ENCODE measurements at regions not wholly inside any gene's neighbourhood (a gene's known extent, or its start where the extent isn't known, plus 50 kb on each side); places are given as distances from the start of the nearest gene placed in this dataset.
A peak's percentile ranks its signal among the peaks of the same experiment; 100 is the strongest.
"Not testable (repeated sequence)": the region's sequence is repeated elsewhere in the genome, so short reads cannot be mapped to it uniquely, and the experiment has no call there.

DNA sequence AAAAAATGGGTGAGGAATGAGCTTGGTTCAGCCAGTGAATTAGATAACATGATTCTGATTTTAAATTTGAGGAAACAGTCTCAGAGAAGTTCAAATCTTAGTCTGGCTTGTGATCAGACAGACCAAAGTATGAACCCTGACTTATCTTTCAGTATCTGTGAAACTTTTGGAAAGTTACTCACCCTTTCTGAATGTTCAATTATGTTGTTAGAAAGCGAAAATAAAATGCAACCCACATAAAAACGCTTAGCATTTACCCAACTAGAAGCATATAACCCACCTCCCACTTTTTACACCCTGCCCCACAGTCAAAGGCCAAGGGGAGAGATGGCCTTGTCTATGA is 319.7 kb downstream of the SPATA31A1 start:
- H3K27ac ChIP-seq (ENCODE audit: low read length); H3K4me1 ChIP-seq (ENCODE audit: control insufficient read depth, insufficient read depth, low read length); H3K4me3 ChIP-seq (ENCODE audit: low read length in 2 of 2); H3K27me3 ChIP-seq (ENCODE audit: control insufficient read depth in 1 of 2, insufficient read depth in 2 of 2, low read length in 2 of 2); H3K9ac ChIP-seq (ENCODE audit: low read length in 2 of 2); H3K9me3 ChIP-seq (ENCODE audit: control insufficient read depth in 2 of 2, low read length in 2 of 2); H3K36me3 ChIP-seq (ENCODE audit: control insufficient read depth in 2 of 2, insufficient read depth in 2 of 2, low read length in 2 of 2): not testable (repeated sequence)

- H3K27ac ChIP-seq (ENCODE audit: low read length); H3K36me3 ChIP-seq (ENCODE audit: control insufficient read depth in 2 of 2, insufficient read depth in 2 of 2, low read length in 2 of 2); H3K4me1 ChIP-seq (ENCODE audit: control insufficient read depth, insufficient read depth, low read length); H3K4me3 ChIP-seq (ENCODE audit: low read length in 2 of 2); H3K9me3 ChIP-seq (ENCODE audit: control insufficient read depth in 2 of 2, low read length in 2 of 2); H3K9ac ChIP-seq (ENCODE audit: low read length in 2 of 2); H3K27me3 ChIP-seq (ENCODE audit: control insufficient read depth in 1 of 2, insufficient read depth in 2 of 2, low read length in 2 of 2): not testable (repeated sequence)
Observed at GRCh38 chr9:39678534-39679263, 323.2 kb downstream of the SPATA31A1 start.

- not testable (repeated sequence) for H3K36me3 ChIP-seq (ENCODE audit: control insufficient read depth in 2 of 2, insufficient read depth in 2 of 2, low read length in 2 of 2); H3K4me3 ChIP-seq (ENCODE audit: low read length in 2 of 2); H3K9me3 ChIP-seq (ENCODE audit: control insufficient read depth in 2 of 2, low read length in 2 of 2)
Observed at GRCh38 chr9:39680694-39681401, 325.4 kb downstream of the SPATA31A1 start.

DNA sequence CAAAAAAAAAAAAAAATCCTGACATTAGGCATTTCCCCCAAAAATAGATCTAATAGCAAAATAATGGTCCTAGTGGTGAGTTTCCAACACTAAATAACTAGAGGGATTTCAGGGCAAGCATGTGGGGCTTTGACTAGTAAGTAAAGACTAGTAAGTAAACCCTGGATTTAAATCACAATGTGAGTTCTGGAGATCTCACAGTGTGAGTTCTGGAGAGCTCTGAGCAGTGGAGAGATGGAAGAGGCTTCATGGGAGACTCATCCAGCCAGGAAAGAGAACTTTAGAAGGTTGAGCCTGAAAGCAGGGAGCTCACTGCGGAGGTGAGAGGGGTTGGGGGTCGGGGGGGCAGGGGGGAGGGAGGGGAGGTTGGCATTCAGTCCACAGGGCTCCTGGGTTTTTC is 373.4 kb downstream of the SPATA31A1 start:
- not testable (repeated sequence) for H3K36me3 ChIP-seq (ENCODE audit: control insufficient read depth in 2 of 2, insufficient read depth in 2 of 2, low read length in 2 of 2); H3K9ac ChIP-seq (ENCODE audit: low read length in 2 of 2); H3K9me3 ChIP-seq (ENCODE audit: control insufficient read depth in 2 of 2, low read length in 2 of 2); H3K4me3 ChIP-seq (ENCODE audit: low read length in 2 of 2); H3K4me1 ChIP-seq (ENCODE audit: control insufficient read depth, insufficient read depth, low read length); H3K27me3 ChIP-seq (ENCODE audit: control insufficient read depth in 1 of 2, insufficient read depth in 2 of 2, low read length in 2 of 2); H3K27ac ChIP-seq (ENCODE audit: low read length)

More at GRCh38 chr9:39680694-39681401, 325.4 kb downstream of the SPATA31A1 start:
- H3K4me1 ChIP-seq (ENCODE audit: control insufficient read depth, insufficient read depth, low read length); H3K27ac ChIP-seq (ENCODE audit: low read length); H3K9ac ChIP-seq (ENCODE audit: low read length in 2 of 2); H3K27me3 ChIP-seq (ENCODE audit: control insufficient read depth in 1 of 2, insufficient read depth in 2 of 2, low read length in 2 of 2): not testable (repeated sequence)

- not testable (repeated sequence) for H3K4me3 ChIP-seq (ENCODE audit: low read length in 2 of 2); H3K36me3 ChIP-seq (ENCODE audit: control insufficient read depth in 2 of 2, insufficient read depth in 2 of 2, low read length in 2 of 2); H3K27me3 ChIP-seq (ENCODE audit: control insufficient read depth in 1 of 2, insufficient read depth in 2 of 2, low read length in 2 of 2); H3K27ac ChIP-seq (ENCODE audit: low read length); H3K4me1 ChIP-seq (ENCODE audit: control insufficient read depth, insufficient read depth, low read length); H3K9ac ChIP-seq (ENCODE audit: low read length in 2 of 2); H3K9me3 ChIP-seq (ENCODE audit: control insufficient read depth in 2 of 2, low read length in 2 of 2)
Observed at GRCh38 chr9:39744898-39745297, 389.4 kb downstream of the SPATA31A1 start.

GRCh38 chr9:39775570-39775969 is 420.1 kb downstream of the SPATA31A1 start:
- H3K9ac ChIP-seq (ENCODE audit: low read length in 2 of 2) = not testable (repeated sequence)

GRCh38 chr9:39791356-39791755 is 435.9 kb downstream of the SPATA31A1 start:
- not testable (repeated sequence) for H3K27me3 ChIP-seq (ENCODE audit: control insufficient read depth in 1 of 2, insufficient read depth in 2 of 2, low read length in 2 of 2); H3K36me3 ChIP-seq (ENCODE audit: control insufficient read depth in 2 of 2, insufficient read depth in 2 of 2, low read length in 2 of 2); H3K9ac ChIP-seq (ENCODE audit: low read length in 2 of 2); H3K27ac ChIP-seq (ENCODE audit: low read length); H3K4me1 ChIP-seq (ENCODE audit: control insufficient read depth, insufficient read depth, low read length); H3K9me3 ChIP-seq (ENCODE audit: control insufficient read depth in 2 of 2, low read length in 2 of 2)
- peak overlapping the region in 1 of 2 donors; percentile 59 for H3K4me3 ChIP-seq (ENCODE audit: low read length in 2 of 2)

More at GRCh38 chr9:39775570-39775969, 420.1 kb downstream of the SPATA31A1 start:
- H3K36me3 ChIP-seq (ENCODE audit: control insufficient read depth in 2 of 2, insufficient read depth in 2 of 2, low read length in 2 of 2); H3K9me3 ChIP-seq (ENCODE audit: control insufficient read depth in 2 of 2, low read length in 2 of 2); H3K4me1 ChIP-seq (ENCODE audit: control insufficient read depth, insufficient read depth, low read length); H3K27ac ChIP-seq (ENCODE audit: low read length); H3K4me3 ChIP-seq (ENCODE audit: low read length in 2 of 2); H3K27me3 ChIP-seq (ENCODE audit: control insufficient read depth in 1 of 2, insufficient read depth in 2 of 2, low read length in 2 of 2): not testable (repeated sequence)

DNA sequence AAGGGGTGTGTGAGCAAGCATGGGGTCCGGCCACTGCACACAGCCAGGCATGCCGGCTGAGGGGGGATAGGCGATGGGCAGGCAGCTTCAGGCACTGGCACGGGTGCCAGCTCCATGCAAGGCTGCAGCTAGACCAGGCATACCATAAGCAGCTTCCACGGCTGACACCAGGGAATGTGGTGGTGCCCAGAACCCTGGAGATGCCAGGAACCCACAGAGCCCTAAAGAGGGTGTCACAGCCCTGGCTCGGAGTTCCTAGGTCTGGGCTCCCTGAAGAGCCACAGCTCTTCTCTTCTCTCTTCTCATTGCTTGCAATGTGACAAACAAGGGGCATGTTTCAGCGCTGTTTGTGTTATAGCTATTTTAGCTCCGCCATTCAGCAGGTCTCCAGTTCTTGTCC is 442.5 kb downstream of the SPATA31A1 start:
- H3K9me3 ChIP-seq (ENCODE audit: control insufficient read depth in 2 of 2, low read length in 2 of 2); H3K36me3 ChIP-seq (ENCODE audit: control insufficient read depth in 2 of 2, insufficient read depth in 2 of 2, low read length in 2 of 2); H3K9ac ChIP-seq (ENCODE audit: low read length in 2 of 2); H3K27ac ChIP-seq (ENCODE audit: low read length); H3K4me3 ChIP-seq (ENCODE audit: low read length in 2 of 2); H3K4me1 ChIP-seq (ENCODE audit: control insufficient read depth, insufficient read depth, low read length); H3K27me3 ChIP-seq (ENCODE audit: control insufficient read depth in 1 of 2, insufficient read depth in 2 of 2, low read length in 2 of 2): not testable (repeated sequence)

GRCh38 chr9:39799252-39799651 is 443.8 kb downstream of the SPATA31A1 start:
- not testable (repeated sequence) for H3K9ac ChIP-seq (ENCODE audit: low read length in 2 of 2); H3K27me3 ChIP-seq (ENCODE audit: control insufficient read depth in 1 of 2, insufficient read depth in 2 of 2, low read length in 2 of 2); H3K36me3 ChIP-seq (ENCODE audit: control insufficient read depth in 2 of 2, insufficient read depth in 2 of 2, low read length in 2 of 2)

DNA sequence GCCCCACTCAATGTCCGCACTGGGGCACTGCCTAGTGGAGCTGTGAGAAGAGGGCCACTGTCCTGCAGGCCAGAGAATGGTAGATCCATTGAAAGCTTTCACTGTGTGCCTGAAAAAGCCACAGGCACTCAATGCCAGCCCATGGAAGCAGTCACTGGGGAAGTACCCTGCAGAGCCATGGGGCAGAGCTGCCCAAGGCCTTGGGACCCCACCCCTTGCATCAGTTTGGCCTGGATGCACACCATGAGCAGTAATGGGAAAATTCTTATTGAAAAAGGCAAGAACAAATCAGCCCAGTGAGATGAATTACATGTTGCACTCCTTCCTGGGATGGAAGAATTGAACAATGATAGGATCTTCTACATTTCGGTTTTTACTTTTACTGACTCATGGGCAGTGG is 447.1 kb downstream of the SPATA31A1 start:
- not testable (repeated sequence) for H3K27me3 ChIP-seq (ENCODE audit: control insufficient read depth in 1 of 2, insufficient read depth in 2 of 2, low read length in 2 of 2); H3K9ac ChIP-seq (ENCODE audit: low read length in 2 of 2)

More at GRCh38 chr9:39799252-39799651, 443.8 kb downstream of the SPATA31A1 start:
- H3K9me3 ChIP-seq (ENCODE audit: control insufficient read depth in 2 of 2, low read length in 2 of 2); H3K27ac ChIP-seq (ENCODE audit: low read length); H3K4me1 ChIP-seq (ENCODE audit: control insufficient read depth, insufficient read depth, low read length); H3K4me3 ChIP-seq (ENCODE audit: low read length in 2 of 2): not testable (repeated sequence)

GRCh38 chr9:39809401-39810226 is 454.1 kb downstream of the SPATA31A1 start:
- H3K9ac ChIP-seq (ENCODE audit: low read length in 2 of 2) = peak overlapping the region; percentile 57 to 66
- H3K27ac ChIP-seq (ENCODE audit: low read length) = peak overlapping the region; percentile 41
- H3K27me3 ChIP-seq (ENCODE audit: control insufficient read depth in 1 of 2, insufficient read depth in 2 of 2, low read length in 2 of 2) = not testable (repeated sequence)

More for the DNA sequence above, 447.1 kb downstream of the SPATA31A1 start:
- H3K36me3 ChIP-seq (ENCODE audit: control insufficient read depth in 2 of 2, insufficient read depth in 2 of 2, low read length in 2 of 2); H3K4me1 ChIP-seq (ENCODE audit: control insufficient read depth, insufficient read depth, low read length); H3K4me3 ChIP-seq (ENCODE audit: low read length in 2 of 2); H3K9me3 ChIP-seq (ENCODE audit: control insufficient read depth in 2 of 2, low read length in 2 of 2); H3K27ac ChIP-seq (ENCODE audit: low read length): not testable (repeated sequence)

More at GRCh38 chr9:39809401-39810226, 454.1 kb downstream of the SPATA31A1 start:
- not testable (repeated sequence) for H3K4me1 ChIP-seq (ENCODE audit: control insufficient read depth, insufficient read depth, low read length); H3K9me3 ChIP-seq (ENCODE audit: control insufficient read depth in 2 of 2, low read length in 2 of 2); H3K36me3 ChIP-seq (ENCODE audit: control insufficient read depth in 2 of 2, insufficient read depth in 2 of 2, low read length in 2 of 2)
- peak overlapping the region; percentile 74 to 93 for H3K4me3 ChIP-seq (ENCODE audit: low read length in 2 of 2)
